ENCODE measurements at regions not wholly inside any gene's neighbourhood (a gene's known extent, or its start where the extent isn't known, plus 50 kb on each side); places are given as distances from the start of the nearest gene placed in this dataset.

- no peak overlapping the region for H3K27ac ChIP-seq (ENCODE audit: control insufficient read depth, insufficient read depth, low read length)
- H3K4me1 ChIP-seq (ENCODE audit: control insufficient read depth, extremely low read depth, insufficient read depth, low read length): no peaks in the 10 kb centered on the region
- no peak for DNase-seq (ENCODE audit: low read depth, low spot score)
- TF ChIP-seq EZH2 (IDR thresholded peaks at IDR 0.05; ENCODE audit: low read length): no peak
- TF ChIP-seq CTCF (optimal IDR thresholded peaks at IDR 0.05 in 1 of 3, IDR thresholded peaks at IDR 0.05 in 1 of 3, conservative IDR thresholded peaks at IDR 0.05 in 1 of 3; ENCODE audit: extremely low read depth in 1 of 3, insufficient read depth in 2 of 3, low read length in 3 of 3): no peak
- H3K27me3 ChIP-seq (ENCODE audit: control insufficient read depth, extremely low read depth, insufficient read depth, low read length): peaks cover 17% of the 10 kb centered on the region
- no peaks in the 10 kb centered on the region for H3K79me2 ChIP-seq (ENCODE audit: control insufficient read depth, insufficient read depth, low read length)
- no peak overlapping the region for H3K4me3 ChIP-seq (ENCODE audit: control insufficient read depth in 2 of 3, extremely low read depth in 1 of 3, insufficient read depth in 2 of 3, low read depth in 1 of 3, low read length in 3 of 3)
- H3K9me1 ChIP-seq (ENCODE audit: control insufficient read depth, extremely low read depth, insufficient read depth, low read length): no peaks in the 10 kb centered on the region
- H3K4me2 ChIP-seq (ENCODE audit: control insufficient read depth, extremely low read depth, insufficient read depth, low read depth, low read length): no peak overlapping the region
- no peaks in the 10 kb centered on the region for H4K20me1 ChIP-seq (ENCODE audit: control insufficient read depth, extremely low read depth, insufficient read depth, low read length)
- H3K9me3 ChIP-seq (ENCODE audit: control insufficient read depth, low read depth, low read length): no peaks in the 10 kb centered on the region
- no peak overlapping the region for H2AFZ ChIP-seq (ENCODE audit: control insufficient read depth, low read length)
- H3K9ac ChIP-seq (ENCODE audit: control insufficient read depth, extremely low read depth, insufficient read depth, low read length): no peak overlapping the region
- FAIRE-seq: no peak
- dilution Hi-C loops (cut with MboI; ENCODE audit: extremely low pct_ligation_motif_present, low sequenced_read_pairs): no loop called here
- H3K36me3 ChIP-seq (ENCODE audit: control insufficient read depth in 2 of 2, extremely low read depth in 1 of 2, insufficient read depth in 2 of 2, low read length in 2 of 2): no peaks in the 10 kb centered on the region
Measured at GRCh38 chr17:79290726-79291125, 216.1 kb downstream of the ENGASE start.

DNA sequence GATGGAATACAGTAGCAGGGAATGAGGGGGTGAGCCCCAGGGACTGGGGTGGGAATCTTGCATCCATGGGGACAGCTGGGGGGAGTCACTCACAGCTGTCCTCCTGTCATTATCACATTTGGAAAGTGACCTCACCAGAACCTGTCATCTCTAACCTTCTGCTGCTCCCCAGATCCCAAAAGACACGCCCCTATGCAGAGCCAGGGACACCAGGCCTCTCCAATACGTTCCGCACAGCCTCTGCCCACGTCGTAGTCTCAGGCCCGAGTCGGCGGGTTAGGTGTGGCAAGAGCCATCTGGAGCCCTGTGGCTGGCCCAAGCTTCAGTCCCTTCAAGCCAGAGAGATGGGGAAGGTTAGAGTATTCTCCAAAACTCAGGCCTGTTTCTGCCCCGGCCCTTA lies 214.3 kb downstream of the ENGASE start:
- Histone ChIP-seq H3K9me1 (ENCODE audit: control insufficient read depth, extremely low read depth, insufficient read depth, low read length) (no peaks in the 10 kb centered on the region), H3K27me3 (ENCODE audit: control insufficient read depth, extremely low read depth, insufficient read depth, low read length) (peaks cover 12% of the 10 kb centered on the region), H3K4me2 (ENCODE audit: control insufficient read depth, extremely low read depth, insufficient read depth, low read depth, low read length) (no peak overlapping the region), H2AFZ (ENCODE audit: control insufficient read depth, low read length) (no peak overlapping the region), H3K27ac (ENCODE audit: control insufficient read depth, insufficient read depth, low read length) (no peak overlapping the region), H3K9ac (ENCODE audit: control insufficient read depth, extremely low read depth, insufficient read depth, low read length) (no peak overlapping the region), H3K9me3 (ENCODE audit: control insufficient read depth, low read depth, low read length) (no peaks in the 10 kb centered on the region), H3K4me3 (ENCODE audit: control insufficient read depth in 2 of 3, extremely low read depth in 1 of 3, insufficient read depth in 2 of 3, low read depth in 1 of 3, low read length in 3 of 3) (no peak overlapping the region), H3K36me3 (ENCODE audit: control insufficient read depth in 2 of 2, extremely low read depth in 1 of 2, insufficient read depth in 2 of 2, low read length in 2 of 2) (no peaks in the 10 kb centered on the region), H3K4me1 (ENCODE audit: control insufficient read depth, extremely low read depth, insufficient read depth, low read length) (no peaks in the 10 kb centered on the region), H4K20me1 (ENCODE audit: control insufficient read depth, extremely low read depth, insufficient read depth, low read length) (no peaks in the 10 kb centered on the region), H3K79me2 (ENCODE audit: control insufficient read depth, insufficient read depth, low read length) (no peaks in the 10 kb centered on the region)
- DNase-seq (ENCODE audit: low read depth, low spot score) (no peak), FAIRE-seq (no peak)
- TF ChIP-seq CTCF (optimal IDR thresholded peaks at IDR 0.05 in 1 of 3, IDR thresholded peaks at IDR 0.05 in 1 of 3, conservative IDR thresholded peaks at IDR 0.05 in 1 of 3; ENCODE audit: extremely low read depth in 1 of 3, insufficient read depth in 2 of 3, low read length in 3 of 3) (no peak), EZH2 (IDR thresholded peaks at IDR 0.05; ENCODE audit: low read length) (no peak)
- dilution Hi-C loops (cut with MboI; ENCODE audit: extremely low pct_ligation_motif_present, low sequenced_read_pairs): loop anchor here (5.0 kb wide), 1 partner anchor 102 kb away; no protein-coding TSS in a partner anchor

All from keratinocyte (primary cell).